ENCODE measurements at regions not wholly inside any gene's neighbourhood (a gene's known extent, or its start where the extent isn't known, plus 50 kb on each side); places are given as distances from the start of the nearest gene placed in this dataset.

DNA sequence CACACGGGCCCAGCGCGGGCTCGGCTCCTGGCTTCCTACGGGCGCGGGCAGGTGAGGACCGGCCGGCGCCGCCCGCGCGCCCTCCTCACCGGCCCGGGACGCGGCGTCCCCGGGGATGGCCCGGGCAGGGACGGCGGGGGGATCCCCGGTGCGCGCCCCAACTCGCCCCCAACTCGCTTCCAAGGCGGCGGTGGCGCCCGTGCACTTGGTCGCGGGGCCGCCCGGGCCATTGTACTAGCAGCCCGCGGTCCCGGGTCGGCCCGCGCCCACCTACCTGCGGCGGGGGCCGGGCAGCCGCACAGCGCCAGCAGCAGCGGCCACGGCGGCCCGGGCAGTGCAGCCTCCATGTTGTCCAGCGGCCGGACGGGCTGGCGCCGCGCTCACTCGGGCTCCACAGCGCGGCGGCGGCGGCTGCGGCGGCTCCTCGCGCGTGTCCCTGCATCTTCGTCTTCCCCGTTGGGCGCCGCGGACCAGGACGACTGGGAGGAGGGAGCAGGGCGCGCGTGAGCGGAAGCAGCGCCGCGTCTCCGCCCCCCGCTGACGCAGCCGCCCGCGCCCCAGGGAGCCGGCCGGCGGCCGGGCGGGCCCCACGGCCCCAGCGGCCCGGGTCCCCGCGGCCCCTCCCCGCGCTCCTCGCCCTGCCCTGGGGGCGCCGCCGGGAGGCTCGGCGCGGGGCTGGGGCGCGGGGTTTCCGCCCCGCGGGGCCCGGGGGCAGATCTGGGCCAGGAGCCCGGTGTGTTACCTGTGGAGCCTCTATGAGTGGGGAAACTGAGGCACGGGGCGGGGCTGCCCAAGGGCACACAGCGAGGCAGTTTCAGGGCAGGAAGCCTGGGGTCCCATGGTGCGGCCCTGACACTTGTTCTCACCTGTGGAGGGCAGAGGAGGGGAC is 159.3 kb upstream of the GRK3 start:
- TF ChIP-seq EZH2 (IDR thresholded peaks at IDR 0.05) (no peak), POLR2AphosphoS5 (IDR thresholded peaks at IDR 0.05; ENCODE audit: borderline replicate concordance, low read depth, low read length) (peak; percentile 35; the same call in 1 of the 2 replicates), FOXP2 (optimal IDR thresholded peaks at IDR 0.05; ENCODE audit: control extremely low read depth, extremely low read length, insufficient read depth) (no peak)
